Mesenteric fat pad (tissue), 1 donor: ENCODE measurements at regions not wholly inside any gene's neighbourhood (a gene's known extent, or its start where the extent isn't known, plus 50 kb on each side); places are given as distances from the start of the nearest gene placed in this dataset.
"Not testable (repeated sequence)": the region's sequence is repeated elsewhere in the genome, so short reads cannot be mapped to it uniquely, and the experiment has no call there.

Experiments used
- DNase-seq: peaks from one replicate; pipeline ENCODE4 v3.0.0-alpha.2; 2020; ENCODE audit warnings: low spot score
- donor health status: DM: yes; HTN: yes; CAD: no.

DNA sequence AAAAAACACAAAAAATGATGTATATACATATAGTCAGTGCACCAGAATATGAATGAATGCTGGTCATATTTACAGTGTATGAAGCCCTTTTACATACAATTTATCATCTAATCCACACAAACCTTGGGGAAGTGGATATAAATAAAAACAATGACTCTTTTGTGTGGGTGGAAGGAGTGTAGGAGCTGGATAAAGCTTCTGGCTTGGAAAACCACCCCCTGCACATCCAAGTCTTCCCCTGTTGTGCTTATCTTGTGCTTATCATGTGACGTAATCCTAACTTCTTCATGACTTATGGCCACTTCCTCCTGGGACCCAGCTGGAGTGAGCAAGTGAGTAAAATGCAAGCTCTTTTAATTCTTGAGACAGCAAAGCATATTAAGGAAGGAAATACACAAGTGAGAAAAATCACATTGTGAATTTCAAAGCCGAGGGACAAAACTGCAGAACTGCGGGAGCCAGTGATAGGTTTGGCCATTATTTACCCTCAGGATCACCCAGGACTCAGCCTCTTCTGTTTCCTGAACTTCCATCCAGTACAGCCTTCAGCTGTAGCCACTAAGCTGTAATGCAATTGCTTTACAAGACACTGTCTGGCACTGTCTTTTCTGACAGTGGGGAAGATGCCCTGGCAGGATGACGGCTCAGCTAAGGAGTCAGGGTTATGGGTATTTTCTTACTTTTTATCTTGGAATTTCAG is 104.0 kb upstream of the PPM1J start:
- no peak for DNase-seq

DNA sequence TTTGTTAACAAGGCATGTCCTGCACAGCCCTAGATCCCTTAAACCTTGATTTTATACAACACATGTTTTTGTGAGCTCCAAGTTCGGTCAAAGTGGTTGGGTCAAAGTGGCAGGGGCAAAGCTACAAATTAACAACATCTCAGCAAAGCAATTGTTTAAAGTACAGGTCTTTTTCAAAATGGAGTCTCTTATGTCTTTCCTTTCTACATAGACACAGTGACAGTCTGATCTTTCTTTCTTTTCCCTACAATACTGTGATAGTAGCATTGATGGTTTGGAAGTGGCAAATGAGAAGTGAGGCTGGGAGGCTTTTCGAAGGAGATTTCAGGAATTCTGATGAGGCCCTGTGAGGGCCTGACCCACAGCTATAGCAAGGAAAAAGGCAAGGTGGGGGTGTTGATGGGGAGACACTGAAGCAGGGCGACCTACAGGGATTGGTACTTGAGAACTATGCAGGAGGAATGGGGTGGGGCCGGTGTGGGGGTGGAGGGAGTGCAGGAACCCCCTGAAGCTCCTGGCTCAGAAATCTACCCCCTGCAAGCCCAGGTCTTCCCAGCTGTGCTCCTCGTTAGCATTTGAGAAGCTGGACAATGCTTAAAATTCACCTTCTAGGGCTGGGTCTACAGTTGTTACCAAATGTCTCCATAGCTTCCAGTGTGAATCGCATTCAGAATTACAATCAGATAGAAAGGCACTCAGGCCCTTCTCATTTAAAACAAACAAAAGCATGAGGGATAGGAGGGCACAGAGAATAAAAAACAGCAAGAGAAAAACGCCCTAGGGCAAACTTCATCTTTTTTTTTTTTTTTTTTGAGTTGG is 102.6 kb upstream of the PPM1J start:
- no peak for DNase-seq

DNA sequence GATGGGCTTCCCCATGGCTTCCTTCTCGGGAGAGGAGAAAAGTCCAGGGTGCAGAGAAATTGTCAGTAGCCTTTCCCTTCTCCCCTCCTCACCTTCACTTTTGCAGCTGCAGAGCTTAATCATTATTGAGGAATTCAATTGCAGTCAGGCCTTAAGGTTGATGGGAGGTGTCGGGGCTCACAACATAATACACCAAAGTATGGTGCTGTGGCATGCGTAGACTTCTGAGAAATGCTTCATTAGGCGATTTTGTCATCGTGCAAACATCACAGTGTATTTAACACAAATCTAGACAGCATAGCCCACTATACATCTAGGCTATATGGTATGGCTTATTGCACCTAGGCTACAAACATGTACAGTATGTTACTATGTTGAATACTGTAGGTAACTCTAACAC is 100.2 kb upstream of the PPM1J start:
- DNase-seq = no peak

GRCh38 chr1:112814645-112815044 is 99.5 kb upstream of the PPM1J start:
- DNase-seq = not testable (repeated sequence)

DNA sequence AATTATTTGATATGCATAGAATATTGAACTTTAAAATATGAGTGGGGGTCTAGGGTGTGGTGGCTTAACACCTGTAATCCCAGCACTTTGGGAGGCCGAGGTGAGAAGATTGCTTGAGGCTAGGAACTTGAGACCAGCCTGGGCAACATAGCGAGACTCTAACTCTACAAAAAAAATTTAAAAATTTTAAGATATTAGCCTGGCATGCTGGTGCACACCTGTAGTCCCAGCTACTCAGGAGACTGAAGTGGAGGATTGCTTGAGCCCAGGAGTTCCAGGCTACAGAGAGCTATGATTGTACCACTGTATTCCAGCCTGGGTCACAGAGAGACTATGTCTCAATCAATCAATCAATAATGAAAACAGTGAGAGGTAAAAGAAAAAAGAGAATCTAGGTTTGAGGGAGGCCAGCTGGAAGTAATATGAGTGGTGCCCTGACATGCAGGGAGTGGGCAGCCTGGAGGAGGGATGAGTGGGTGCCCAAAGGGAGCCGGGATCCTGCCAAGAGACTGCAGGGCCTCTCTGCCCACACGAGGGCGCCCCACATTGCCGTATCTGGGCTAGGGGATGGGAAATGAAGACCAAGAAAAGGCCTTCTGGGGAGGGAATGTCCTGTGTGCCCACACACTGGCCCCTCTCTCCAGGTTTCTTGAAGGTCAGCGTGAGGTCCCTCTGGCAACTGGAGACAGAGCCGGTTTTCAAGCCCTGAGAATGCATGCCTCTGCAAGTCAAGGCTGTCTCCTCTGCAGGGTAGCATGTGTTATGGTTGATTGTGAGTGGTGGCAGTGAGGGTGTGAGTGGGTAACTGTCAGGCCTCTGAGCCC is 93.9 kb upstream of the PPM1J start:
- no peak for DNase-seq

DNA sequence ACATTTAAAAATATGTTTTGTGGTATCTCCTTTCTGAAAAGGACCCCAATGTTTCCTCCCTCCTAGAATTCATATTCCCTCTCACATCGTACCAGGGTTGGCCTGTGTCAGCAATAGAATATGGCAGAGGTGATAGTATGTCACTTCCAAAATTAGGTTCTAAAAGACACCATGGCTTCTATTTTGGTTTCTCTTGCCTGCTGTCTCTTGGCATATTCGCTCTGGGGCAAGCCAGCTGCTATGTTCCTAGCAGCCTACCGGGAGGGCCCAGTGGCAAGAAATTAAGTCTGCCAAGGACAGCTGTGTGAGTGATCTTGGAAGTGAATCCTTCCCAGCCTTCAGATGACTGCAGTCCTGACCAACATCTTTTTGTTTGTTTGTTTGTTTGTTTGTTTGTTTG is 92.9 kb upstream of the PPM1J start:
- DNase-seq = no peak

DNA sequence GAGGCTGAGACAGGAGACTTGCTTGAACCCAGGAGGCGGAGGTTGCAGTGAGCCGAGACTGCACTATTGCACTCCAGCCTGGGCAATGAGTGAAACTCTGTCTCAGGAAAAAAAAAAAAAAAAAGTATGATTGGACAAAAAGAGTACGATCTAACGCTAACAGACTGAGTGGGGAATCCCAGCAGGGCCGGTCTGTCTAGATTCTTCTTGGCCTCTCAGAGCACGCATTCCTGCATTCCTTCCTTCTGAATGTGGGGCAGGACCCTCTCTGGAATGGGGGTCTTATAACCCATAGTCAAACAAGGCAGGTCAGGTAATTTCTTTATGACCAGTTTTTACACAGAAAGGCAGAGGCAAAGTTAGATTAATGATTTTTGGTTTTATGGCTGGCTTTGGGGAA is 92.0 kb upstream of the PPM1J start:
- no peak for DNase-seq

DNA sequence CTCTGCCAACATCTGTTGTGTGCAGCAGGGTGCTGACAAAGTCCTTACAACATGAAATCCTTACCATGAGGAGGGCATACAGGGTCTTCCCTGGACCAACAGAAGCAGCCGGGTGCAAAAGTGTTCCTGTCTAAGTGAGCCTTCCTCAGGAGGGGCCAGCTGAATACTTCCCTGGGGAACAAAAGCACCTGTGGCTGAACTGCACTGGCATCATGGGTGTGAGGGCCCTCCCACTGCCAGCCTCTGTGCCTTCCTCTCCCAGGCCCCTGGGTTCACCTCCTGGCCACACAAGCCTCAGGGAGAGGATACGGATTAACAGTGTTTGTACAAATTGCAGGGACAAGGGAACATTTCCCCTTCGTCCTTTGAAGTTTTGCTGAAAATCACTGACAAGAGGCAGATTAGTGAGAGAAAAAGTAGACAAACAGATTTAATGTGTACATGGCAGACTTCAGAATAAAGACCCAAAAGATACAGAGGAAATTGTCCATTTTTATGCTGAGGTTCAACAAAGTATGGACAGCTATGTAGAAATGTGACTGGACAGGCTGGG is 91.0 kb upstream of the PPM1J start:
- DNase-seq = no peak

DNA sequence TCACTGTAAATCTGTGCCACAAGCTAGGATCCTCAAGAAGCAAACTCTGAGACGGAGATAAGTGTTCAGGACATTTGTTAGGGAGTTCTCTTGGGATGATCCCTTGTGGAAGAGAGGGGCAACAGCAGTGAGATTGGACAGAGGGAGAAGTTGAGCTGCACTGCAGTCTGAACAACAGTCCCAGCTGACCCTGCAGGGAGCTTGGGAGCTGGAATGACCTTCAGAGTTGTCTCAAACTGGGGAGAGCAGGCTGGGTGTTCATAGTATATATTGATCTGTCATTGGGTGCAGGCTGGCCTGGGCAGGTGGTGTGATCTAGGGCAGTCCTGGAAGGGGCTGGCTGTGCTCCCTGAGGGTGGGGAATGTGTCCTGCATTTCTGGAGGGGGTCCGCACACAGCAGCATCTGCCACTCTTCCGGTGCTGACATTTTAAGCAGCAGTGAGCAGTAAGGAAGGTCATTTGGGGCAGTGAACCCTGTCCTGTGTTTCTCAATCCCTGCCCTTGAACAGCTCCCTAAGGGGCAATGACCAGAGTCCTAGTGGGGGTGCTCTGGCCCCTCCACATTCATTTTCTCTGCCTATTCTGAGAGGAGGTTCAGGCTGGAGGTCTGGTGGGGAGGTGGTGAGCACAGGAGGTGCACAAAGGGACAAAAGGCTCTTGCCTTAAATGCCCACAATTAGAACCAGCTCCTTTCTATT is 90.2 kb upstream of the PPM1J start:
- no peak for DNase-seq

DNA sequence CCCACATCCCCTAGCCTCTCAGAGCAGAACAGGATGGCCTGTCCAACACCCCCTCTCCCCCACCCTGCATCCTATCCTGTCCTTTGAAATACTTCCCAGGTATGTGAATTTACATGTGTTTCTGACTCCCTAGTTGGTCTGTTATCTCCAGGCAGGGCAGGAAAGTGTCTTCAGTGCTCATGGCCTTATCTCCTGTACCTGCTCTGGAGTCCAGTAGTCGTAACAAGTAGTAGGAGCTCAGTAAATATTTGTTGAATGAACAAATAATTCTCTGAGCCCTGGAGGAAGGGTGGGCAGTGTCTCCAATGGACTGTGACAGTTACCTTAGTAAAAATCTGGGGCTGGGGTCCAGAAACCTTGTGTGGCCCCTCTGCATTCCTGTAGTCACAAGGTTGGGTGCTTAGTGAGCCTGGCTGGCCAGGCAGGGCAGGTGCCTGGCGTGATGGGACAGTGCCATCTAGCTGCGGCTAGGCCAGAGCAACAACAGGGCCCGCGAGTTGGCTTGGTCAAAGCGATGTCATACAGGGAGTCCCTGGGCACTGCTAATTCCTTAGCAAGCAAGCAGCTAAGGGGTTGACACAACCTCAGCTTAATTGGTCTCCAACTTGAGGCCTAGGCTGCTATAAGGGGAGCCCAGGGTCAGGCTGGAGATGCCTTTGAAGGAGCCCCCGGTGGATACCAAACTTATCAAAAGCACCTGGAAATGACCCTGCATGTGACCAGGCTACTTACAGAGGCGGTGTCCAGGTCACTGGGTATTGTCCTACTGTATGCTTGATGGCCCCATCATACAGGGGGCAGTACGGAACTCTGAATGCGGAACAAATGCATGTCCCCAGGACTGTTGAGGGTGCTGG is 89.0 kb upstream of the PPM1J start:
- DNase-seq = no peak

DNA sequence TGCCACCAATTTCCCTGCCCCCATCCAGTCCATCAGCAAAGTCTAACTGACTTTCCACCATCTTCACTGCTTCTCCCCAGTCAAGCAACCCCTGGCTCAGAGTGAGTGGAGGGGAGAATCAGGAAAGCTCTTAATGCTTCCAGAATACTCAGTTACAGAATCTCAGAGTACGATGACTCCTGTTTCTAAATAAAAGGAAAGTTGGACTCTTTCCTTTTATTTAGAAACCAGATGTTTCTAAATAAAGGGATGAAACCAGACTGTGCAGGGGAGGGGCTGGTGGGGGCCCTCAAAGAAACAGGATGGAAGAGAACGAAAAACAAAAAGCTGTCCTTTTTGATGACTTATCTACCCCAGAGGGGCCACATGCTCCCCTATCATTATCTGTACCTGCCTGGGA is 85.2 kb upstream of the PPM1J start:
- DNase-seq = no peak

- no peak for DNase-seq
Observed at GRCh38 chr1:112798292-112798691, 83.2 kb upstream of the PPM1J start.

- DNase-seq = no peak
Observed at GRCh38 chr1:112797224-112797623, 82.1 kb upstream of the PPM1J start.

DNA sequence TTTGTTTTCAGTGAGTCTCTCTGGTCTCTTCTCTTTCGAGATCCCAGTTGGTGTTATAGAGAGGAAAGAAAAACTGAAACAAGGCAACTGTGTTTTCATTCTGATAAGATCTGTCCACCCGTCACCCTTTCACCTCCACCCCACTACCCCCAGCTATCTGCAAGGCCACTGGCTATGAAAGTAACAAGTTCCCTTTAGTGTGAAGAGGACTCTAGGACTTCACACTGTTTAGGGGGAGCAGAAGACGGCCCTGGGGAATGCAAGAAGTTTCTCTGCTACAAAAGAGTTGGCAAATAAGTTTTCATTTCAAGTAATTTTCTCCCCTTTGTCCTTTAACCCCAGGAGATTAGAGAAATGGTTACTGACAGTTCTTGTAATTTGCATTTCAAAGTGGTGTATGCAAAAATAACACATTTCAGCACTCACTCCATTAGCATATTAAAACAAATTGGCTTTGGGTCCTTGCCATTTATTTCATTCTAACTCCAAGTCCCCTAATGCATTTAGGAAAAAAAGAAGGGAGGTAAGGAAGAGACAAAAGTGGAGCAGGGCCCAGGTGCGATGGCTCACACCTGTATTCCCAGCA is 79.6 kb upstream of the PPM1J start:
- DNase-seq = no peak

- DNase-seq = no peak
Observed at GRCh38 chr1:112793631-112794565, 78.8 kb upstream of the PPM1J start.

DNA sequence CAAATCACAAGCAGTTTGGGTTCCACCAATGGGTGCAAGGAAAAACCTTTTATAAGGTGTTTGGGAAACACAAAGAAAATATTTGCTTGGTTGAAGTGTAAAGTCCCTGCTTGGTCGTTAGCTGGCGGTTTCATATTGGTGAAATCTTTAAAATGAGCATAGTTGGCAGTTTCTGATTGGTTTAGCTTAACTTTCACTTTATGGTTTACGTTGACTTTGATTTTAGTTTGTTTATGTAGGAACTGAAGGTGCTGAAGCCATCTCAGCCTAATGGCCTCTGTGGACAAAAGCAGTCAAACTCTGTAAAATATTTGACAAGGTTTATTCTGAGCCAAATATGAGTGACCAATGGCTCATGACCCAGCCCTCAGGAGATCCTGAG is 76.6 kb upstream of the PPM1J start:
- DNase-seq = no peak

DNA sequence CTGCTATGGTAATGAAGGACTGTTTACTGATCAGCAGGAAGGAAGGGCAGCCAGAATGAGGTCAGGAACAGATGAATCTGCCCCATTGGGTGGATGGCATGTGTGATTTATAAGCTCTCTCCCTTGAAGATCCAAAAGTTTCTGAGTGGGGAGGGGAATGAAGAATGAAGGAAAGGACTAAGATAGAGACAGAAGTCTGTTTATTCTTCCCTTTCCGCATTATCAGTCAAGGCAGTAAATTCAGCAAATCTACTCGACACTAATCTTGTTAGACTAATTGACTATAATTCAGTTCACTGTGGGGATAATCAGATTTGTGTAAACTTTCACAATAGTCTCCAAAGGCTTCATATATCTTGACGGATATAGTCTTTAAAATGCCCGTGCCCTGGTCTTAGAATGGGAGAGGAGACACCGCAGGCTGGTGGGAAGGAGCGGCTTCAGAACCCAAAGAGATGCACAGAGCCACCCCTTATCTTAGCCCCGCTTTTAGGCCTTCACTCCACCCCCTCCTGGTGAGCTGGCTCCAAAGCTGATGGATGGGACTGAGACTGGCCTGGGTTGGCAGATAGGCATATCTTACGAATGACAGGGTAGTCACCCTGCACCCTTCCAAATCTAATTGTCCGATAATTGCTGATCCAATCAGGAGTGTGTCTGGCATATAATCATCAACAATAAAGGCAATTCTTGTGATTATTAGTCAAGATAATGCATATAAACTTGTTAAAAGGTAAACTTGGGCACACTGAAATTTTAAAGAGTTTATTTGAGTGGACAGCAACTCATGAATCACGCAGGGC is 76.0 kb upstream of the PPM1J start:
- no peak for DNase-seq

GRCh38 chr1:112788561-112788960 is 73.4 kb upstream of the PPM1J start:
- DNase-seq = no peak
